PC-3 (cell line): ENCODE measurements at regions not wholly inside any gene's neighbourhood (a gene's known extent, or its start where the extent isn't known, plus 50 kb on each side); places are given as distances from the start of the nearest gene placed in this dataset.

Source experiments
- ATAC-seq: fragments of 200-7000 bp; cut with Tn5 transposase; 2 replicates; pipeline ENCODE4 v1.9.1; 2020; ENCODE audit warnings: mild to moderate bottlenecking, moderate library complexity
- BruUV-seq: library from RNA; stranded (reverse); fragments of 400-500 nt; replicated peaks from 2 replicates; lab custom pipeline; 2021; lab: Mats Ljungman, UMichigan
- CTCF ChIA-PET: fragments of 300-600 bp; sonication (Branson Sonifier 250); formaldehyde crosslinking; loops from one replicate; lab custom pipeline; 2022; ENCODE audit warnings: antibody characterized with exemption; lab: Charles Lee
- POLR2A ChIA-PET: fragments of 300-600 bp; sonication (Branson Sonifier 250); formaldehyde crosslinking; loops from one replicate; lab custom pipeline; 2022; ENCODE audit warnings: antibody characterized with exemption; ENCODE audit not compliant: unreplicated experiment; lab: Charles Lee
- DNase-seq: peaks from one replicate; pipeline ENCODE4 v3.0.0-alpha.2; 2015
- H2AFZ ChIP-seq: fragments of 300-600 bp; sonication (generic); 2 replicates; pipeline ENCODE4 v1.6.0; 2016; ENCODE audit warnings: antibody characterized with exemption, low read length
- H3F3A ChIP-seq: fragments of 300-600 bp; sonication (generic); one replicate; pipeline ENCODE4 v1.6.0; 2017; ENCODE audit warnings: antibody characterized with exemption, low read length, control low read depth, mild to moderate bottlenecking; ENCODE audit not compliant: unreplicated experiment
- H3K27ac ChIP-seq: fragments of 300-600 bp; sonication (generic); 2 replicates; pipeline ENCODE4 v1.5.1; 2016; ENCODE audit warnings: mild to moderate bottlenecking, low read length
- H3K27me3 ChIP-seq: fragments of 300-600 bp; sonication (generic); 2 replicates; pipeline ENCODE4 v1.6.1; 2016; ENCODE audit warnings: low read length, mixed read lengths
- H3K36me3 ChIP-seq: fragments of 300-600 bp; sonication (generic); 2 replicates; pipeline ENCODE4 v1.6.1; 2016; ENCODE audit warnings: low read depth, mixed run types, low read length, mixed read lengths
- H3K4me1 ChIP-seq: fragments of 300-600 bp; sonication (generic); 2 replicates; pipeline ENCODE4 v1.5.1; 2016; ENCODE audit warnings: low read length; ENCODE audit not compliant: insufficient read depth
- H3K4me2 ChIP-seq: fragments of 300-600 bp; sonication (generic); 2 replicates; pipeline ENCODE4 v1.6.0; 2016; ENCODE audit warnings: low read length
- H3K4me3 ChIP-seq: fragments of 300-600 bp; sonication (generic); 2 replicates; pipeline ENCODE4 v1.5.1; 2016; ENCODE audit warnings: mild to moderate bottlenecking, low read length, mixed read lengths
- H3K79me2 ChIP-seq: fragments of 300-600 bp; sonication (generic); 2 replicates; pipeline ENCODE4 v1.6.1; 2017; ENCODE audit warnings: low read length, mixed read lengths
- H3K9ac ChIP-seq: fragments of 300-600 bp; sonication (generic); 2 replicates; pipeline ENCODE4 v1.6.0; 2016; ENCODE audit warnings: mild to moderate bottlenecking, low read length
- H3K9me2 ChIP-seq: fragments of 300-600 bp; sonication (generic); replicated peaks from 2 replicates; pipeline ENCODE4 v1.6.1; 2016; ENCODE audit warnings: mixed run types, low read length, mixed read lengths
- H3K9me3 ChIP-seq: fragments of 300-600 bp; sonication (generic); 2 replicates; pipeline ENCODE4 v1.6.1; 2016; ENCODE audit warnings: low read length, mixed read lengths
- H4K20me1 ChIP-seq: fragments of 300-600 bp; sonication (generic); 2 replicates; pipeline ENCODE4 v1.6.1; 2016; ENCODE audit warnings: low read length, mixed read lengths
- CTCF ChIP-seq: fragments of 300-600 bp; sonication (generic); conservative IDR thresholded peaks from 2 replicates; pipeline ENCODE4 v1.5.1; 2017; ENCODE audit warnings: antibody characterized with exemption, low read depth, mild to moderate bottlenecking, low read length
- EZH2 ChIP-seq: fragments of 300-600 bp; sonication (generic); IDR thresholded peaks from one replicate; pipeline ENCODE4 v1.6.1; 2017; ENCODE audit warnings: antibody characterized with exemption, mild to moderate bottlenecking, low read length; ENCODE audit not compliant: unreplicated experiment
- EZH2phosphoT487 ChIP-seq: fragments of 300-600 bp; sonication (generic); IDR thresholded peaks from 2 replicates; pipeline ENCODE4 v1.6.1; 2018; ENCODE audit warnings: mild to moderate bottlenecking, antibody characterized with exemption, low read length, borderline replicate concordance
- intact Hi-C: fragments of 100-400 bp; cut with micrococcal nuclease; formaldehyde crosslinking; loops from 2 replicates; pipeline ENCODE4 v1.9.0; 2023

DNA sequence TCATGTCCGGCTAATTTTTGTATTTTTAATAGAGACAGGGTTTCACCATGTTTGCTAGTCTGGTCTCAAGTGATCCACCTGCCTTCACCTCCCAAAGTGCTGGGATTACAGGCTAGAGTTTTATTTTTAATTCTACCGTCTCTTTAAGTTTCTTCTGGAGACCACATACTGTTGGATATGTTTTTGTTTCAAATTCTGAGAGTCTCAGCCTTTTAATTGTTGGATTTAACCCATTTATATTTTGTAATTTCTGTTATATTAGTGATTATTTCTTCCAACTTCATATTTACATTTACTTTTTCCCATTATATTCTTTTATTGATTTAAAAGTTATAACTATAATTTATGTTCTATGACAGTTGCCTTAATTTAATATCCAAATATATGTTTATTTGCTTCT is 139.4 kb downstream of the BMS1 start:
- Histone ChIP-seq H3K4me2 (no peak overlapping the region), H3K27me3 (peaks cover 27% of the 10 kb centered on the region), H3K79me2 (no peaks in the 10 kb centered on the region), H3K36me3 (no peaks in the 10 kb centered on the region), H3K4me1 (no peaks in the 10 kb centered on the region), H3K4me3 (no peak overlapping the region), H2AFZ (no peak overlapping the region), H3F3A (no peaks in the 10 kb centered on the region), H4K20me1 (no peaks in the 10 kb centered on the region), H3K27ac (no peak overlapping the region), H3K9me3 (no peaks in the 10 kb centered on the region; the same call in 1 of the 2 replicates), H3K9me2 (no peaks in the 10 kb centered on the region), H3K9ac (no peak overlapping the region)
- ChIA-PET POLR2A (no interaction called here), CTCF (no interaction called here)
- intact Hi-C loops = no loop called here
- DNase-seq = no peak
- no peak for TF ChIP-seq EZH2phosphoT487
- TF ChIP-seq CTCF = no peak
- no peak for ATAC-seq
- BruUV-seq = no TSS peak

DNA sequence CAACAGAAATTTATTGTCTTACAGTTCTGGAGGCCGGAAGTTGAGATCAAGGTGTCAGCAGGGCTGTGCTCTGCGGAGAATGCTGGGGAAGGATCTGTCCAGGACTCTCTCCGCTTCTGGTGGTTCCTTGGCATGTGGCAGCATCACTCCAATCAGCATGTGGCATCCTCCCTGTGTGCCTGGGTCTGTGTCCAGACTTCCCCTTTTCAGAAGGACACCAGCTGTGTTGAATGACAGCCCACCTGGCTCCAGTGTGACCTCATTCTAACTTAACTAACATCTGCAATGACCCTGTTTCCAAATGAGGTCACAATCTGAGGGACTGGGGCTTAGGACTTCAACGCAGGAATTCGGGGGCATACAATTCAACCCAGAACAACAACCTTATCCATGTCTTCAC is 141.9 kb downstream of the BMS1 start:
- no peak overlapping the region for H3K9ac ChIP-seq
- ChIA-PET CTCF (no interaction called here), POLR2A (no interaction called here)
- no peak overlapping the region for H3K4me3 ChIP-seq
- H3K4me2 ChIP-seq = no peak overlapping the region
- H4K20me1 ChIP-seq = no peaks in the 10 kb centered on the region
- H3K27ac ChIP-seq = no peak overlapping the region
- DNase-seq = no peak
- TF ChIP-seq EZH2 (no peak), CTCF (no peak), EZH2phosphoT487 (no peak)
- H3F3A ChIP-seq = no peaks in the 10 kb centered on the region
- no peak overlapping the region for H2AFZ ChIP-seq
- intact Hi-C loops = no loop called here
- H3K9me3 ChIP-seq = no peaks in the 10 kb centered on the region
- BruUV-seq = no TSS peak
- peaks cover 52% of the 10 kb centered on the region for H3K27me3 ChIP-seq
- no peaks in the 10 kb centered on the region for H3K79me2 ChIP-seq
- no peaks in the 10 kb centered on the region for H3K9me2 ChIP-seq
- H3K4me1 ChIP-seq = no peaks in the 10 kb centered on the region
- no peaks in the 10 kb centered on the region for H3K36me3 ChIP-seq
- no peak for ATAC-seq

GRCh38 chr10:42926843-42927242 is 144.2 kb downstream of the BMS1 start:
- no peak for ATAC-seq
- TF ChIP-seq CTCF = no peak
- TF ChIP-seq EZH2 = no peak
- TF ChIP-seq EZH2phosphoT487 = no peak
- no TSS peak for BruUV-seq

More at GRCh38 chr10:42926843-42927242, 144.2 kb downstream of the BMS1 start:
- no peak for DNase-seq
- H3K9ac ChIP-seq = no peak overlapping the region
- H3K27me3 ChIP-seq = peaks cover 60% of the 10 kb centered on the region
- H2AFZ ChIP-seq = no peak overlapping the region
- H3K79me2 ChIP-seq = no peaks in the 10 kb centered on the region
- no peaks in the 10 kb centered on the region for H3K36me3 ChIP-seq
- H4K20me1 ChIP-seq = no peaks in the 10 kb centered on the region
- intact Hi-C loops = no loop called here
- CTCF ChIA-PET = no interaction called here
- no peaks in the 10 kb centered on the region for H3K9me3 ChIP-seq
- H3K27ac ChIP-seq = no peak overlapping the region
- no peaks in the 10 kb centered on the region for H3K9me2 ChIP-seq
- H3K4me1 ChIP-seq = no peaks in the 10 kb centered on the region
- H3F3A ChIP-seq = no peaks in the 10 kb centered on the region
- H3K4me2 ChIP-seq = no peak overlapping the region
- POLR2A ChIA-PET = no interaction called here
- H3K4me3 ChIP-seq = no peak overlapping the region
